Astrocyte (in vitro differentiated cells and primary cell): ENCODE measurements at regions not wholly inside any gene's neighbourhood (a gene's known extent, or its start where the extent isn't known, plus 50 kb on each side); places are given as distances from the start of the nearest gene placed in this dataset.

ENCODE experiments used
- DNase-seq: peaks from one replicate; pipeline ENCODE4 v3.0.0-alpha.2; 2010; ENCODE audit warnings: low read depth
- FAIRE-seq: peaks from 2 replicates; lab custom pipeline; 2011; peaks lifted over from hg19 to GRCh38; lab: Jason Lieb, UNC
- H2AFZ ChIP-seq: 2 replicates; pipeline ENCODE4 v1.6.0; 2012; ENCODE audit warnings: low read depth, low read length, inconsistent platforms
- H3K27ac ChIP-seq: 2 replicates; pipeline ENCODE4 v1.5.1; 2011; ENCODE audit warnings: low read depth, low read length, inconsistent platforms
- H3K27me3 ChIP-seq: 2 replicates; pipeline ENCODE4 v1.6.0; 2011; ENCODE audit warnings: low read length, inconsistent platforms; ENCODE audit not compliant: insufficient read depth
- H3K36me3 ChIP-seq: 2 replicates; pipeline ENCODE4 v1.5.1; 2011; ENCODE audit warnings: low read length, inconsistent platforms; ENCODE audit not compliant: insufficient read depth
- H3K4me1 ChIP-seq: 2 replicates; pipeline ENCODE4 v1.5.1; 2011; ENCODE audit warnings: low read length, inconsistent platforms; ENCODE audit not compliant: insufficient read depth
- H3K4me2 ChIP-seq: 2 replicates; pipeline ENCODE4 v1.6.0; 2012; ENCODE audit warnings: low read length, inconsistent platforms
- H3K4me3 ChIP-seq: 2 replicates; pipeline ENCODE4 v1.5.1; 2011; ENCODE audit warnings: low read depth, mild to moderate bottlenecking, low read length, inconsistent platforms; ENCODE audit not compliant: insufficient read depth
- H3K79me2 ChIP-seq: 2 replicates; pipeline ENCODE4 v1.6.0; 2012; ENCODE audit warnings: mild to moderate bottlenecking, low read length, inconsistent platforms; ENCODE audit not compliant: insufficient read depth
- H3K9ac ChIP-seq: 2 replicates; pipeline ENCODE4 v1.6.0; 2012; ENCODE audit warnings: mild to moderate bottlenecking, low read length, inconsistent platforms
- H3K9me3 ChIP-seq: 2 replicates; pipeline ENCODE4 v1.5.1; 2012; ENCODE audit warnings: low read depth, mild to moderate bottlenecking, low read length, inconsistent platforms; ENCODE audit not compliant: insufficient read depth
- H4K20me1 ChIP-seq: 2 replicates; pipeline ENCODE4 v1.6.0; 2012; ENCODE audit warnings: low read length, inconsistent platforms; ENCODE audit not compliant: insufficient read depth
- H3K27ac Mint-ChIP-seq: one replicate; pipeline ENCODE4 v1.8.0; 2021; ENCODE audit warnings: mild to moderate bottlenecking, mixed read lengths; ENCODE audit not compliant: unreplicated experiment
- H3K27me3 Mint-ChIP-seq: one replicate; pipeline ENCODE4 v1.8.0; 2021; ENCODE audit warnings: low read depth, mixed read lengths; ENCODE audit not compliant: unreplicated experiment
- H3K36me3 Mint-ChIP-seq: one replicate; pipeline ENCODE4 v1.8.0; 2021; ENCODE audit warnings: low read depth, mixed read lengths; ENCODE audit not compliant: unreplicated experiment
- H3K4me1 Mint-ChIP-seq: one replicate; pipeline ENCODE4 v1.8.0; 2021; ENCODE audit warnings: low read depth, mixed read lengths; ENCODE audit not compliant: unreplicated experiment
- H3K4me3 Mint-ChIP-seq: one replicate; pipeline ENCODE4 v1.8.0; 2021; ENCODE audit warnings: mild to moderate bottlenecking, moderate library complexity, mixed read lengths; ENCODE audit not compliant: unreplicated experiment
- H3K9me3 Mint-ChIP-seq: one replicate; pipeline ENCODE4 v1.8.0; 2021; ENCODE audit warnings: mild to moderate bottlenecking, mixed read lengths; ENCODE audit not compliant: unreplicated experiment
- EZH2 ChIP-seq: IDR thresholded peaks from 2 replicates; pipeline ENCODE4 v1.6.1; 2012; ENCODE audit warnings: mild to moderate bottlenecking, low read length, inconsistent platforms; ENCODE audit not compliant: insufficient read depth
- TF ChIP-seq, protein P1 (sequence below): IDR thresholded peaks from 2 replicates; pipeline ENCODE4 v1.5.1; 2011; ENCODE audit warnings: low read depth, mild to moderate bottlenecking, inconsistent platforms, low read length, moderate library complexity; ENCODE audit not compliant: insufficient read depth

DNA sequence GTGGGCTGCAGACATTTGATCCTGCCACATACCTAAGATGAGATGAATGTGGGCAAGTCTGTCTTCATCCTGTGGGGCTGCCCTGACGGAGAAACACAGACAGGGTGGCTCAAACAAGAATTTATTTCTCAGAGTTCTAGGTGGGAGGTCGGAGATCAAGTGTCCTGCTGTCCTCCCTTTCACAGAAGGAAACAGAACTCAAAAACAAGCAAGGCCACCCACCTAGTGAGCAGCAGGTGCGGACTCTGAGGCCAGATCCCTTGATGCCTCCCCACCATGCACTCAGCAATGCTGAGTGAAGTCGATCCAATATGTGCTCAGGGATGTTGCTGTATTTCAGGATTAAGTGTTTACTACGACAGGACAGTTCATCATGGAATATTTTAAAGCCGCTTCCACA lies 63.0 kb upstream of the SNTG2 start:
- Mint-ChIP-seq H3K36me3 (peaks cover 1% of the 10 kb centered on the region), H3K4me3 (no peak overlapping the region), H3K27me3 (peaks cover 30% of the 10 kb centered on the region), H3K27ac (no peak overlapping the region), H3K9me3 (no peaks in the 10 kb centered on the region), H3K4me1 (peaks cover 6% of the 10 kb centered on the region)
- H3K27ac ChIP-seq, result no peak overlapping the region
- no peaks in the 10 kb centered on the region for H3K79me2 ChIP-seq
- no peaks in the 10 kb centered on the region for H3K27me3 ChIP-seq
- H4K20me1 ChIP-seq, result no peaks in the 10 kb centered on the region
- no peaks in the 10 kb centered on the region for H3K4me1 ChIP-seq
- H2AFZ ChIP-seq, result no peak overlapping the region
- no peaks in the 10 kb centered on the region for H3K36me3 ChIP-seq
- TF ChIP-seq, protein P1, sequence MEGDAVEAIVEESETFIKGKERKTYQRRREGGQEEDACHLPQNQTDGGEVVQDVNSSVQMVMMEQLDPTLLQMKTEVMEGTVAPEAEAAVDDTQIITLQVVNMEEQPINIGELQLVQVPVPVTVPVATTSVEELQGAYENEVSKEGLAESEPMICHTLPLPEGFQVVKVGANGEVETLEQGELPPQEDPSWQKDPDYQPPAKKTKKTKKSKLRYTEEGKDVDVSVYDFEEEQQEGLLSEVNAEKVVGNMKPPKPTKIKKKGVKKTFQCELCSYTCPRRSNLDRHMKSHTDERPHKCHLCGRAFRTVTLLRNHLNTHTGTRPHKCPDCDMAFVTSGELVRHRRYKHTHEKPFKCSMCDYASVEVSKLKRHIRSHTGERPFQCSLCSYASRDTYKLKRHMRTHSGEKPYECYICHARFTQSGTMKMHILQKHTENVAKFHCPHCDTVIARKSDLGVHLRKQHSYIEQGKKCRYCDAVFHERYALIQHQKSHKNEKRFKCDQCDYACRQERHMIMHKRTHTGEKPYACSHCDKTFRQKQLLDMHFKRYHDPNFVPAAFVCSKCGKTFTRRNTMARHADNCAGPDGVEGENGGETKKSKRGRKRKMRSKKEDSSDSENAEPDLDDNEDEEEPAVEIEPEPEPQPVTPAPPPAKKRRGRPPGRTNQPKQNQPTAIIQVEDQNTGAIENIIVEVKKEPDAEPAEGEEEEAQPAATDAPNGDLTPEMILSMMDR, result no peak
- no peak for TF ChIP-seq EZH2
- H3K9me3 ChIP-seq, result no peaks in the 10 kb centered on the region
- no peak overlapping the region for H3K4me3 ChIP-seq
- no peak overlapping the region for H3K9ac ChIP-seq
- DNase-seq, result no peak
- H3K4me2 ChIP-seq, result no peak overlapping the region
- FAIRE-seq, result no peak

DNA sequence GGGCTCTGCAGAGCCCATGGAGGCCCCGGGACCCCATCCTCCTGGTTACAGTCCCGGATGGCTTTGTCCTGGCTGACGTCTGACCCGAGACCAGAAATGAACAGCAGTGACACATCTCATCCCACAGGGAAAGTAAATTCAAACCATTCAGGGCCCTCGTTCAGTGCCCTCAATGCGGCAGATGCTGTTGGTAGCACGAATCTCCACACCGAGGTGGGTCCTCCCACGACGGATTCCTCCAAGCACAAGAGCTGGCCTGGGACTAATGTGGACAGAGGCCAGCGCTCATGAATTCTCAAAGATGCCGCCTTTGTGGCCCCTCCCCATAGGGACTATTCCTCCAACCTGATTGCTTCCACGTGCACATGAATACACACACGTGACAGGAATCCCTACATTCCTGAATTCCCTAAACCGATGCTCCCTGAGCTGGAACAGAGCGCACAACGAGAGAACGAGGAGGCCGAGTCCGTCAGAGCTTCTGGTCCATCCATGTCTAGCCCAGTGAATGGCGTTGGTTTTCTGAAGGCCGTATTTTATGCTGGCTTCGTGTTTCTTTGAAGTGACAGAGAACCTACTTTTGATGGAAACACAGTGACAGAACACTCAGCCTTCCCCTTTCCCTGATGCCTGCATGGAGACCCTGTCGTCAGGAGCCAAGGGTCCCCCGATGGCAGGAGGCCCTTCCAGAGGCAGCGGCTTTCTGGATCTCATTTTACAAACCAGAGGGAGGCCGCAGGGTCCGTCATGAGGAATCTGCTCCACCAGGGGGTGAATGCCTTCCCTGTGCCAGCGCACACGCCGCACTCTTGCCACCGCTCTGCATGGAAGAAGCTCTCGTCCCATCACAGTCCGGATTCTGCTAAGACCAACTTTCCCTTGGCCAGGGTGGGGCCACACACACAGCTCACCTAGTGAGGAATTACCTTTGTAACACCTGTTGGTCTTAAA lies 64.3 kb upstream of the SNTG2 start:
- Histone ChIP-seq H3K27me3 (no peaks in the 10 kb centered on the region), H4K20me1 (no peaks in the 10 kb centered on the region), H2AFZ (no peak overlapping the region), H3K9ac (no peak overlapping the region), H3K79me2 (no peaks in the 10 kb centered on the region), H3K4me1 (no peaks in the 10 kb centered on the region), H3K4me2 (no peak overlapping the region), H3K9me3 (no peaks in the 10 kb centered on the region), H3K27ac (no peak overlapping the region), H3K4me3 (no peak overlapping the region), H3K36me3 (no peaks in the 10 kb centered on the region)
- FAIRE-seq, result no peak
- Mint-ChIP-seq H3K4me1 (peaks cover 7% of the 10 kb centered on the region), H3K27ac (no peak overlapping the region), H3K27me3 (peaks cover 31% of the 10 kb centered on the region), H3K36me3 (no peaks in the 10 kb centered on the region), H3K9me3 (no peaks in the 10 kb centered on the region), H3K4me3 (no peak overlapping the region)
- DNase-seq, result no peak
- TF ChIP-seq, protein P1, result no peak
- no peak for TF ChIP-seq EZH2
